GM23338 (cell line): ENCODE measurements at regions not wholly inside any gene's neighbourhood (a gene's known extent, or its start where the extent isn't known, plus 50 kb on each side); places are given as distances from the start of the nearest gene placed in this dataset.

Experiments used
- ATAC-seq: fragments of 200-7000 bp; cut with Tn5 transposase; 3 replicates; pipeline ENCODE4 v1.9.1; 2020
- DNase-seq: peaks from one replicate; pipeline ENCODE4 v3.0.0-alpha.2; 2015; ENCODE audit warnings: low spot score
- H2AFZ ChIP-seq: fragments of 200-600 bp; sonication (generic); 2 replicates; pipeline ENCODE4 v1.8.0; 2016; ENCODE audit warnings: antibody characterized with exemption, mild to moderate bottlenecking, moderate library complexity
- H3F3A ChIP-seq: fragments of 200-600 bp; sonication (generic); replicated peaks from 2 replicates; pipeline ENCODE4 v1.8.0; 2017; ENCODE audit warnings: antibody characterized with exemption, mixed run types, low read depth
- H3K27ac ChIP-seq: fragments of 200-600 bp; sonication (generic); 2 replicates; pipeline ENCODE4 v1.6.1; 2016; ENCODE audit warnings: low read depth
- H3K27me3 ChIP-seq: fragments of 200-600 bp; sonication (generic); 2 replicates; pipeline ENCODE4 v1.8.0; 2016; ENCODE audit warnings: mild to moderate bottlenecking, mixed run types, moderate library complexity; ENCODE audit not compliant: insufficient read depth
- H3K36me3 ChIP-seq: fragments of 200-600 bp; sonication (generic); 2 replicates; pipeline ENCODE4 v1.8.0; 2016; ENCODE audit warnings: mild to moderate bottlenecking; ENCODE audit not compliant: insufficient read depth
- H3K4me1 ChIP-seq: fragments of 200-600 bp; sonication (generic); 2 replicates; pipeline ENCODE4 v1.8.0; 2016; ENCODE audit warnings: mild to moderate bottlenecking, moderate library complexity; ENCODE audit not compliant: insufficient read depth
- H3K4me2 ChIP-seq: fragments of 200-600 bp; sonication (generic); 2 replicates; pipeline ENCODE4 v1.7.1; 2017; ENCODE audit warnings: mixed run types
- H3K4me3 ChIP-seq: fragments of 200-600 bp; sonication (generic); 2 replicates; pipeline ENCODE4 v1.6.1; 2016; ENCODE audit warnings: mixed run types
- H3K79me2 ChIP-seq: fragments of 200-600 bp; sonication (generic); replicated peaks from 2 replicates; pipeline ENCODE4 v1.8.0; 2017; ENCODE audit warnings: mild to moderate bottlenecking; ENCODE audit not compliant: insufficient read depth
- H3K9me2 ChIP-seq: fragments of 200-600 bp; sonication (generic); 2 replicates; pipeline ENCODE4 v1.8.0; 2017; ENCODE audit not compliant: insufficient read depth
- H4K20me1 ChIP-seq: fragments of 200-600 bp; sonication (generic); replicated peaks from 2 replicates; pipeline ENCODE4 v1.8.0; 2017; ENCODE audit warnings: mild to moderate bottlenecking; ENCODE audit not compliant: insufficient read depth
- H3K27ac Mint-ChIP-seq: 2 replicates; pipeline ENCODE4 v1.8.0; 2020; ENCODE audit warnings: inconsistent platforms, mild to moderate bottlenecking, moderate library complexity, mixed read lengths
- H3K27me3 Mint-ChIP-seq: 3 replicates; pipeline ENCODE4 v1.8.0; 2022; ENCODE audit warnings: low read depth, mild to moderate bottlenecking, moderate library complexity, mixed read lengths, inconsistent platforms; ENCODE audit not compliant: insufficient read depth, poor library complexity
- H3K36me3 Mint-ChIP-seq: 3 replicates; pipeline ENCODE4 v1.8.0; 2021; ENCODE audit warnings: low read depth, mild to moderate bottlenecking, inconsistent platforms, moderate library complexity, mixed read lengths
- H3K4me1 Mint-ChIP-seq: 3 replicates; pipeline ENCODE4 v1.8.0; 2020; ENCODE audit warnings: mild to moderate bottlenecking, inconsistent platforms, mixed read lengths
- H3K4me3 Mint-ChIP-seq: 3 replicates; pipeline ENCODE4 v1.8.0; 2021; ENCODE audit warnings: moderate library complexity, mild to moderate bottlenecking, inconsistent platforms, mixed read lengths
- H3K9me3 Mint-ChIP-seq: 3 replicates; pipeline ENCODE4 v1.8.0; 2020; ENCODE audit warnings: moderate library complexity, mild to moderate bottlenecking, inconsistent platforms, mixed read lengths
- EZH2phosphoT487 ChIP-seq: fragments of 200-600 bp; sonication (generic); IDR thresholded peaks from one replicate; pipeline ENCODE4 v1.8.1; 2018; ENCODE audit warnings: antibody characterized with exemption; ENCODE audit not compliant: unreplicated experiment
- NANOG ChIP-seq: IDR thresholded peaks from 2 replicates; pipeline ENCODE4 v1.6.1; 2016; ENCODE audit warnings: antibody characterized with exemption, borderline replicate concordance
- STAT1 ChIP-seq: IDR thresholded peaks from one replicate; pipeline ENCODE4 v1.6.1; 2016; ENCODE audit warnings: antibody characterized with exemption; ENCODE audit not compliant: unreplicated experiment
- TF ChIP-seq, protein P1 (sequence below): fragments of 250-450 bp; sonication (Bioruptor Pico); IDR thresholded peaks from 2 replicates; pipeline ENCODE4 v1.5.0; 2020; ENCODE audit warnings: mild to moderate bottlenecking, moderate library complexity

- TF ChIP-seq, protein P1, sequence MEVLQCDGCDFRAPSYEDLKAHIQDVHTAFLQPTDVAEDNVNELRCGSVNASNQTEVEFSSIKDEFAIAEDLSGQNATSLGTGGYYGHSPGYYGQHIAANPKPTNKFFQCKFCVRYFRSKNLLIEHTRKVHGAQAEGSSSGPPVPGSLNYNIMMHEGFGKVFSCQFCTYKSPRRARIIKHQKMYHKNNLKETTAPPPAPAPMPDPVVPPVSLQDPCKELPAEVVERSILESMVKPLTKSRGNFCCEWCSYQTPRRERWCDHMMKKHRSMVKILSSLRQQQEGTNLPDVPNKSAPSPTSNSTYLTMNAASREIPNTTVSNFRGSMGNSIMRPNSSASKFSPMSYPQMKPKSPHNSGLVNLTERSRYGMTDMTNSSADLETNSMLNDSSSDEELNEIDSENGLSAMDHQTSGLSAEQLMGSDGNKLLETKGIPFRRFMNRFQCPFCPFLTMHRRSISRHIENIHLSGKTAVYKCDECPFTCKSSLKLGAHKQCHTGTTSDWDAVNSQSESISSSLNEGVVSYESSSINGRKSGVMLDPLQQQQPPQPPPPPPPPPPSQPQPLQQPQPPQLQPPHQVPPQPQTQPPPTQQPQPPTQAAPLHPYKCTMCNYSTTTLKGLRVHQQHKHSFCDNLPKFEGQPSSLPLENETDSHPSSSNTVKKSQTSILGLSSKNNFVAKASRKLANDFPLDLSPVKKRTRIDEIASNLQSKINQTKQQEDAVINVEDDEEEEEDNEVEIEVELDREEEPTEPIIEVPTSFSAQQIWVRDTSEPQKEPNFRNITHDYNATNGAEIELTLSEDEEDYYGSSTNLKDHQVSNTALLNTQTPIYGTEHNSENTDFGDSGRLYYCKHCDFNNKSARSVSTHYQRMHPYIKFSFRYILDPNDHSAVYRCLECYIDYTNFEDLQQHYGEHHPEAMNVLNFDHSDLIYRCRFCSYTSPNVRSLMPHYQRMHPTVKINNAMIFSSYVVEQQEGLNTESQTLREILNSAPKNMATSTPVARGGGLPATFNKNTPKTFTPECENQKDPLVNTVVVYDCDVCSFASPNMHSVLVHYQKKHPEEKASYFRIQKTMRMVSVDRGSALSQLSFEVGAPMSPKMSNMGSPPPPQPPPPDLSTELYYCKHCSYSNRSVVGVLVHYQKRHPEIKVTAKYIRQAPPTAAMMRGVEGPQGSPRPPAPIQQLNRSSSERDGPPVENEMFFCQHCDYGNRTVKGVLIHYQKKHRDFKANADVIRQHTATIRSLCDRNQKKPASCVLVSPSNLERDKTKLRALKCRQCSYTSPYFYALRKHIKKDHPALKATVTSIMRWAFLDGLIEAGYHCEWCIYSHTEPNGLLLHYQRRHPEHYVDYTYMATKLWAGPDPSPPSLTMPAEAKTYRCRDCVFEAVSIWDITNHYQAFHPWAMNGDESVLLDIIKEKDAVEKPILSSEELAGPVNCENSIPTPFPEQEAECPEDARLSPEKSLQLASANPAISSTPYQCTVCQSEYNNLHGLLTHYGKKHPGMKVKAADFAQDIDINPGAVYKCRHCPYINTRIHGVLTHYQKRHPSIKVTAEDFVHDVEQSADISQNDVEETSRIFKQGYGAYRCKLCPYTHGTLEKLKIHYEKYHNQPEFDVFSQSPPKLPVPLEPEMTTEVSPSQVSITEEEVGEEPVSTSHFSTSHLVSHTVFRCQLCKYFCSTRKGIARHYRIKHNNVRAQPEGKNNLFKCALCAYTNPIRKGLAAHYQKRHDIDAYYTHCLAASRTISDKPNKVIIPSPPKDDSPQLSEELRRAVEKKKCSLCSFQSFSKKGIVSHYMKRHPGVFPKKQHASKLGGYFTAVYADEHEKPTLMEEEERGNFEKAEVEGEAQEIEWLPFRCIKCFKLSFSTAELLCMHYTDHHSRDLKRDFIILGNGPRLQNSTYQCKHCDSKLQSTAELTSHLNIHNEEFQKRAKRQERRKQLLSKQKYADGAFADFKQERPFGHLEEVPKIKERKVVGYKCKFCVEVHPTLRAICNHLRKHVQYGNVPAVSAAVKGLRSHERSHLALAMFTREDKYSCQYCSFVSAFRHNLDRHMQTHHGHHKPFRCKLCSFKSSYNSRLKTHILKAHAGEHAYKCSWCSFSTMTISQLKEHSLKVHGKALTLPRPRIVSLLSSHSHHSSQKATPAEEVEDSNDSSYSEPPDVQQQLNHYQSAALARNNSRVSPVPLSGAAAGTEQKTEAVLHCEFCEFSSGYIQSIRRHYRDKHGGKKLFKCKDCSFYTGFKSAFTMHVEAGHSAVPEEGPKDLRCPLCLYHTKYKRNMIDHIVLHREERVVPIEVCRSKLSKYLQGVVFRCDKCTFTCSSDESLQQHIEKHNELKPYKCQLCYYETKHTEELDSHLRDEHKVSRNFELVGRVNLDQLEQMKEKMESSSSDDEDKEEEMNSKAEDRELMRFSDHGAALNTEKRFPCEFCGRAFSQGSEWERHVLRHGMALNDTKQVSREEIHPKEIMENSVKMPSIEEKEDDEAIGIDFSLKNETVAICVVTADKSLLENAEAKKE = no peak
These were observed 128.0 kb upstream of the VSTM2B start (continued) for GRCh38 chr19:29397748-29398147.

- no peaks in the 10 kb centered on the region for H4K20me1 ChIP-seq
- Mint-ChIP-seq H3K27ac (no peak overlapping the region), H3K9me3 (no peaks in the 10 kb centered on the region), H3K27me3 (peaks cover 17% of the 10 kb centered on the region), H3K4me1 (peaks cover 37% of the 10 kb centered on the region), H3K36me3 (no peaks in the 10 kb centered on the region; the same call in 2 of the 3 replicates), H3K4me3 (no peak overlapping the region)
- TF ChIP-seq STAT1 (no peak), NANOG (no peak), EZH2phosphoT487 (no peak)
- no peak overlapping the region for H3K27ac ChIP-seq
- no peaks in the 10 kb centered on the region for H3K9me2 ChIP-seq
- peaks cover 5% of the 10 kb centered on the region; the same call in 1 of the 2 replicates for H3K4me1 ChIP-seq
- no peak overlapping the region for H3K4me3 ChIP-seq
- H3F3A ChIP-seq = no peaks in the 10 kb centered on the region
- no peak overlapping the region for H2AFZ ChIP-seq
- H3K36me3 ChIP-seq = no peaks in the 10 kb centered on the region
- ATAC-seq = no peak
- H3K79me2 ChIP-seq = no peaks in the 10 kb centered on the region
- no peak overlapping the region for H3K4me2 ChIP-seq
- no peaks in the 10 kb centered on the region for H3K27me3 ChIP-seq
- DNase-seq = no peak
These were observed 126.0 kb upstream of the VSTM2B start for GRCh38 chr19:29399804-29400203.
